HG03139 (cell line): ENCODE measurements at regions not wholly inside any gene's neighbourhood (a gene's known extent, or its start where the extent isn't known, plus 50 kb on each side); places are given as distances from the start of the nearest gene placed in this dataset.
"Not testable (repeated sequence)": the region's sequence is repeated elsewhere in the genome, so short reads cannot be mapped to it uniquely, and the experiment has no call there.

ENCODE experiments used
- ATAC-seq: cut with Tn5 transposase; IDR thresholded peaks from one replicate; pipeline ENCODE4 v1.9.1; 2021; ENCODE audit not compliant: unreplicated experiment

DNA sequence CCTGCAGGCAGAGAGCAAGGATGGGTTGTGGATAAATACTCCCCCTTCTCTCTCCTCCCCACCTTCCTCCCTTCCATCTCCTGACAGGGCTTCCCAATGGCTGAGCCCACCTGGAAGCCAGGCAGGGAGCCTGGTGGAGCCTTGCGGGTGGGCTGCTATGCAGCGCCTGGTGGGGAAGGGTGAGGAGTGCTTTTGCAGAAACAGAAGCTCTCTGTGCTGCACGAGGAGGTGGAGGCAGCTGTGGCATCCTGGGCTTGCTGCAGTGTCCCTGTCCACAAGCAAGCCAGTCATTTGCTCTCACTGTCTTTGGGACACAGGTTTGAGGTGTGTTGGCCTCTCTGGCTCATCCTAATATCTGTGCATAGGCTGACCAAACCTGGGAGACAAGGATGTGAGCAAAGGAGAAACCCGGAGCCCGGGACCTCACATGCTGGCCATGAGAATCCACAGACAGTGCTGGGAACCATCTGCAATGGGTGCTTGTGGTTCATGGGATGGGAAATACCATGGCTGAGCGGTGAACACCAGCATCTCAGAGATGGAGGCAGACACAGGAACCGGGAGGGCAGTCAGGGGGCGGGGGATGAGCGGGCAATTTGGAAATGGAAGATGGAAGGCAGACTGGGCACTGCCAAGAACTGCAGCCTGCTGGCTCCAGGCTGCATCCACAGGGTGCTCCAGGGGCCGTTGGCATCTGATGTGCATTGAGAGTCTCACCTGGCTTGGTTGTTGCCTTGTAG is 364.2 kb downstream of the GLRX3 start:
- no peak for ATAC-seq

DNA sequence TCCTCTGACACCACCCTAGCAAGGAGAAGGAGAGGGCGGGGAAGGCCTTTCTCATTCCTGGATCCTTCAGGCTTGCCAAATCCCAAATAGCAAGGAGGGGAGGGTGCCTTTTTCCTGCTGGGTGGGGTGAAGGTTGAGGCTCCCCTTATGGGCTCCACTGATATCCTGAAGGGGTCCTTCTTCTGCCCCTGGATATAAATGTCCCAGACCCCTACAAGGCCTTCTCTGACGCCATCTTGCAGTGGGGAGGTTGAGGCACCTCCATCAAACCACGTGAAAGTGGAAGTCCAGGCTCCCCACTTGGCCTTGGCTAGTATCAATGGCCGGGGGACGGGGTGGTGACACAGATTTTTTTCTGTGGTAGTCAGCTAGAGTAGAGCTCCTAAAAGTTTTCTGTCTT is 371.3 kb downstream of the GLRX3 start:
- no peak for ATAC-seq

DNA sequence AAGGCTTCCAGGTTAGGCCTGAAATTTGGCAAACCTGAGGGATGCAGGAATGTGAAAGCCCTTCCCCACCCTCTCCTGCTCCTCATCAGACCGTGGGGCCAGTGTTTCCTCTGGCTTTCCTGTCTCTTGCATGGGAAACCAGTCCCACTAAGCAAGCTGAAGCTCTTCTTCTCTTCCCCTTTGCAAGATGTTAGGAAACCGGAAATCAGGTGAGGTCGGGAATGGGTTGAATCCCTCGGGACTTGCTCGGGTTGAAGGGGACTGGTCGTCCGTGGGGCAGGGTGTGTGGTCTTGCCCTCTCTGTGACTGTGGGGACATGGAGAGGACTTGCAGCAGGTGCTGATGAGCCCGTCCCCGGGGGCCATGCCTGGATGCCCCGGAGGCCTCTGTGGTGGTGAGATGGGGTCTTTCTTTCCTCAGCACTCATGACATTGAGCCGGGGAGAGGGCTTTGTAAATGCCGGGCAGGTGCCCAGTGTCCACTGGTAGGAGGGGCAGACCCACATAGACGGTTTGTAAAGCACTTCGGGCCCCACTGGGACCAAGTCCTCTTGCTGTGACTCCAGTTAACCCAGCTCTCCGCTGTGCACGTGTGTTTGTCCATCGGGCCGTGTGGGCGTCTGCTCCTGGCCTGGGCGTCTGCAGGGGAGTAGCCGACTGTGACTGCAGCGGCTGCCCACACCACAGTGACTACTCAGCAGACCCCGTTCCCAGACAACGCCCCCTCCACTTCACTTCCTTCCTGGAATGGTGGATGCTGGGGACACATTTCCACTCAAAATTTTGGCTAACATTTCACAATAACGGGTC is 373.9 kb downstream of the GLRX3 start:
- ATAC-seq = no peak

DNA sequence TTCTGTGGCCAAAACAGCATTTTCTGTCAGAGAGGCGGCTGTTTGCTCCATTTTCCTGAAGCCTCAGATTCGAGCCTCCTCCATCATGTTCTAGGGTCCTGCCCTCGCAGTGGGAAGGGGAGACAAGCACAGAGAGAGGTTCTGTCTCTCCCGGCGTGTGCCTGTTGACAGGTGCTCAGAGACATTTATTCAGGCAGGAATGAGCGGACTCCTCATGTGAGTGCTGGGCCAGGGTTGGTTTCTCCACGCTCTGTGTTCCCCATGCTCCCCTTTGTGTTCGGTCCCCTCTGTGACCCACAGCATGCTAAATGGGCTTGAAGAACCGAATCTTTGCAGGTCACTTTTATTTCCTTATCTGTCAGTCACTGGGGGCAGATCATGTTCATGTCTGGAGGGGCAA is 374.6 kb downstream of the GLRX3 start:
- ATAC-seq = no peak

DNA sequence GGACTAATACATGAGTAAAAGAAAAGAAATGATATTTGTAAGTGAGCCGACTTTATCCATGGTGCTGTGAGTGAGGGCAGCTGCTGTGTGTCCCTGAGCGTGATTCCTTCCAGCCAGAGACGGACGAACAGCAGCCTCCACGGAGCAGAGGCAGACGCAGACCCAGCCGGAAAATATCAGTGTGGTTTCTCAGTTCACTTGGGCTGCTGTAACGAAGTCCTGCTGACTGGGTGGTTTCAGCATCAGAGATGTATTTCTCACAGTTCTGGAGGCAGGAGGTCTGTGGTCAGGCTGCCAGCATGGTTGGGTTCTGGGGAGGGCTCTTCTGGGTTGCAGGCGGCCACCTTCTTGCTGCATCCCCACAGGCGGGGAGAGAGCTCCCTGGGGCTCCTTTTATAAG is 375.6 kb downstream of the GLRX3 start:
- ATAC-seq = no peak

DNA sequence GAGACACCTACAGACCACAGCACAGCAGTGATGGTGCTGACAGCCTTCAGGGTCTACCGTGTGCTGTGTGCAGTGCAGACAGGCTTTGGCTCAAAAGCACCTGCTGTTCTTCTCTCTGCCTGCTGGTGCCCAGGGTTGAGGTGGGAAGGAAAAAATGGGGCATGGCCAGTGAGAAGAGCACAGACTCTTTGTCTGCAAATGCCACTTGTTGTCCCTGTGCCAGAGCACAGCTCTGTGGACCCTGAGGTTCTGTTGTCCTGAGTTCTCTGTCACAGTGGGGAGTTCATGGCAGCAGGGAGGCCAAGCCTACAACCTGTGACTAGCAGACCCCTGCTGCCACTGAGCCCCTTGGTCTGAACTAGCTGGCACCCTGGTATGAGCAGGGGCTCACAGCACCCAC is 376.7 kb downstream of the GLRX3 start:
- no peak for ATAC-seq

DNA sequence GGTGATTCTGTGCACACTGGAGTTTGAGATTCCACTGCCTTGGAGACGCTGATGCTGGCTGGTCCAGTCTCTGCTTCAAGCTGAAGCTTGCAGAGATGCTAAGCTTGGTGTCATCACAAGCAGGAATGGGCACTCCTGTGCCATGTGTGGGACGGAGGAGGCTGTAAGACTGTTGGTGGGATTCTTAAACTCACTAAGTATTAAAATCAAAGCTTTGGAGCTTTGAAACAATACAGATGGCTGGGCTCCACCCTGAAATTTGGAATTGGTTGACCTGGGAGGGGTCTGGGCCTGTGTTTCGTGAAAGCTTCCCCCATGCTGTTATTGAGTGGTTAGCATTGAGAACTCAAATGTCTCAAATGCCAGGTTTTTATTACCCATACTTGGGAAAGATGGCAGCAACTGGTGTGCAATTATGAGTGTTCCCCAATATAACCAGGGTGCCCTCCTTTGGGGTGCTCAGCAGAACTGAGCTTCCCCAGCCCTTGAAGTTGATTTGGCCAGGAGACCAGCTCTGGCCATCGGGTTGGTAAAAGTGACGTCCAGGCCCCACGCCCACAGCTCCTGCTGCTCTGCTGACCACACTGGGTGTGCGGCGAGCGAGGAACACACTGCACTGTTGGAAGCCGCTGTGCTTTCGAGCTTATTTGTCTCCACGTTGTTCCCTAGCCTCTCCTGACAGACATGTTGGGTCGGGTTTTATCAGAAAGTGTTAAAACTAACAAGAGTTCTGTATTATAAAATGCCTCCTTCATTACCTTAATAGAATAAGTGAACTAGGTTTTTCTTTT is 377.7 kb downstream of the GLRX3 start:
- no peak for ATAC-seq

DNA sequence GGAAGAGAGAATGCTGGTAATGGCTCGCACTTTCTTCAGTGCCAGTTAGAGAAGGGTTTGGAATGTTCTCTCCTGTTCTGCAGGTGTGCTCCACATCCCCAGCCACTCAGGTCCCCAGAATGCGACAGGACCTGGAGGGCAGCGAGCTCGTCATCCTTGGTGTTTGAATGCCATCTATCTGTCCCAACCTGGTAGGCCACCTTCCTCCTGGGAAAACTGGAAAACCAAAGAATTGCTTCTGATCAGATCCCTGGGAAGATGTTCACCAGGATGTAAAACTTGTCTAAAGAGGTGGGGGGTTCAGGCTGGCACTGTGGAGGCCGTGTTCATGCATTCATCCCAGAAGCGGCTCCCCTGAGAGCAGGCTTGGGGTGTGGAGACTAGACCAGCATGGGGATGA is 379.5 kb downstream of the GLRX3 start:
- ATAC-seq = no peak

DNA sequence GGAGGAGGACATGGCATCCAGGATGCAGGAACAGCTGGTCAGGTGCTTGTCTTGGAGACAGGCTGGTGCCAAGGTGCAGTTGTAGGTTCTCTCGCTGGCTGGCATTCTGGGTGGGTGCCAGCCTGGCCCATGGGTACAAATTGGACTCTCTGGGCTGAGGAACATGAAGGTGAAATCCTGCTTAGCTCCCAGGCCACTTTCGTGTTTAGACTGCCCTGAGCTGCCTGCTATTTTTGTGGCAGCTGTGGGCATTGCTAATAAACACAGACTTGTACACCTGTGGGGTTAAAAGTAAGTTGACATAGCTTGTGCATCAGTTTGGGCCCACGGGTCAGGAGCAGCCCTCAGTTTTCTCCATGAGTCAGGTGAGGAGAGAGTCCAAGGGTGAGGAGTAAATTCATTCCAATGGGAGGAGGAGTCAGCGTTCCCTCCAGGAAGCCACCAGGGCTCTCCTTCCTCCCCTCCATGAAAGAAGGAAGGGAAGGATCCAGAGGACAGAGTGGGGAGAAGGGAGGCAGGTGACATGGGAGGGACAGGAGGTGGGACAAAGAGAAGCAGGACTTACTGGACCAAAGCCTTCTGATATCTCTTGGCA is 380.0 kb downstream of the GLRX3 start:
- no peak for ATAC-seq

DNA sequence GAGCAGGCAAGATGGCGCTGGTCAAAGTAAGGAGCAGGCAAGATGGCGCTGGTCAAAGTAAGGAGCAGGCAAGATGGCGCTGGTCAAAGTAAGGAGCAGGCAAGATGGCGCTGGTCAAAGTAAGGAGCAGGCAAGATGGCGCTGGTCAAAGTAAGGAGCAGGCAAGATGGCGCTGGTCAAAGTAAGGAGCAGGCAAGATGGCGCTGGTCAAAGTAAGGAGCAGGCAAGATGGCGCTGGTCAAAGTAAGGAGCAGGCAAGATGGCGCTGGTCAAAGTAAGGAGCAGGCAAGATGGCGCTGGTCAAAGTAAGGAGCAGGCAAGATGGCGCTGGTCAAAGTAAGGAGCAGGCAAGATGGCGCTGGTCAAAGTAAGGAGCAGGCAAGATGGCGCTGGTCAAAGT is 382.7 kb downstream of the GLRX3 start:
- ATAC-seq = not testable (repeated sequence)

DNA sequence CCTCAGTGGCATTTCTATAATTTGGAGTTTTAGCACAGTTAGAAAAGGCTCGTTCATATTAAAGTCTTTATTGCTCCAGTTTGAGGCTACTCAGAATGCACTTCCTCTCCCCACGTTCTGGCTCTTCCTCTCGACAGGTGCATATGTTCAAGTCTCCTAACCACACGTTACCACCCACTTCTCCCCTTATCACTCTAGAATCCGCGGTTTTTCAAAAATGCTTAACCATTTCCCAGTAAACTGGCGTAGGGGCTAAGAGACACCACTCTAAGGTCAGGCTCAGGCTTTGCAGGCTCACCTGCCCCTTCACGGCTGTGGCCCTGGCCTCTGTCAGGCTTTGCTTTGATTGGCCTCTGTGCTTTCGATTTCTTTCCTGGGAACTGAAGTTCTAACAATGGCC is 383.6 kb downstream of the GLRX3 start:
- ATAC-seq = no peak

DNA sequence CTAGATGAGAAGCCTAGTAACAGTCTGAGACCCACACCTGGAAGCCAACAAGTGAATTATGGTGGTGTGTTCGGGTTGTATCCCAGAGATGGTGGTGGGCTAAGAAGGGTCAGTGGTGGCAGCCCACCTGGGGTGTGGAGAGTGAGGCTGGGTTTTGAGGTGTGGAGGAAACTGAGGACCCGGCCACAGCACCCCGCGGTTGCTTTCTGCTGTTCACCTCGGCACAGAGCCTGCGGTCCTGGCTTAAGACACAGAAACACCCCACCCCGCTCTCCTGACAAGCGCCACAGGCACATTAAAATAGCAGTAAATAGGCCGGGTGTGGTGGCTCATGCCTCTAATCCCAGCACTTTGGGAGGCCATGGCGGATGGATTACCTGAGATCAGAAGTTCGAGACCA is 395.1 kb downstream of the GLRX3 start:
- ATAC-seq = no peak

DNA sequence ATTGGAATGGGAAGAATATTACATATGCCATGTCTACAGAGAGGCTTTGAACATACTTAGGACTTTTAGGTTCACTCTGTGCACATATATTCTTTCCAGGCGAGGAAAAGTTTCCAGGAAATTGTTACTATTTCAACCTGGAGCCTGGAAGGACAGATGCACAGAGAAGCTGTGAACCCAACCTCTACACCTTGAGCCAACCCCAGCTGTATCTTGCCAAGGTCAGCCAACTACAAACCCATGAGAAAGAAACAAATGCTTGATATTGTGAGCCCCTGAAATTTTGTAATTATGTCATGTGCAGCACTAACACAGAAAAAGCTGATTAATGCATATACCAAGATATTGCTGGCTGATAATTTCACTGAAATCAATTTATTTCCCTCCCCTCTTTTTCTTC is 404.9 kb downstream of the GLRX3 start:
- ATAC-seq = no peak

DNA sequence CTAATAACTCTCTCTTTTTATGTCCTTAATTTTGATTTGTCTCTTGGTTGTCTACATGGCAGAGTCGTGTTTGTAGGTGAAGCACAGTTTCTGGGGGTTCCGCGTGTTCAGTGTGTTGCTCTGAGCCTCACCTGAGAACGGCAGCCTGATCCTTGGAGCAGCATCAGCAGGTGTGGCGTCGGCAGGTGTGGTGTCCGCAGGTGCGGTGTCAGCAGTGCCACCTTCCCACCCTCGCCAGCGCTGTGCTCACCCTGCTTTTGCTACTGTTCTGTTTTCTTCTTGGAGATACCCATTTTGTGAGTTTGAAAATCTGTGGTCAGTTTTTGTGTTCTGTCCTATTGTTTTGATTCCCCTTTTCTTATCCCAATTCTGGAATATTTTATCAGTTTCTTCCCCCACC is 406.6 kb downstream of the GLRX3 start:
- ATAC-seq = no peak

DNA sequence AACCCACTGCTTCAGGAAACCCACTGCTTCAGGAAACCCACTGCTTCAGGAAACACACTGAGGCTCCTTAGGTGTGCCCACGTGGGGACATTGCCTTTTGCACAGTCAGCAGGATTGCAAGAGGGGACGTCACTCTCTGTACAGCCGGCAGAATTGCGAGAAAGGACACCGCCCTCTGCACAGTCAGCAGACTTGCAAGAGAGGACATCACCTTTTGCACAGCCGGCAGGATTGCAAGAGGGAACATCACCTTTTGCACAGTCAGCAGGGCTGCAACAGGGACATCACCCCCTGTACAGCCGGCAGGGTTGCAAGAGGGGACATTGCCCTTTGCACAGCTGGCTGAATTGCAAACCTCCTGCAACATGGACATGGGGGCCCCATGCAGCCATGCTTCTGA is 407.6 kb downstream of the GLRX3 start:
- ATAC-seq = no peak

DNA sequence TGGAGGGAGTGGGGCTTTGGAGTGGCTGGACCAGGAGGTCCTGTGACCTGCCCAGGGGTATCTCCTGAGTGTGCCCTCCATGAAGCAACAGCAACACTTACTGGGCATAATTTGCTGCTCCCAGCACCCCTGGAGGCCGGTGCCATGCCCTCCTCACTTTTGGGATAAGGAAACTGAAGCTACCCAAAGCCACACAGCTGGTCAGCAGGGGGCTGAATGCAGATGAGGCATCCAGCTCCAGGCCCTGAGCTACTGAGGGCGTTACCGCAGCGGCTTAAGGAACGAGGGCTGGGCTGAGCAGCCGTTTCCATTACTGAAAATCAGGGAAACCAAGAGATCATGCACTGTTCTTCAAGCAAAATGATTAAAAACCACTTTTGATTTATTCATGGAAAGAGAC is 408.9 kb downstream of the GLRX3 start:
- no peak for ATAC-seq

DNA sequence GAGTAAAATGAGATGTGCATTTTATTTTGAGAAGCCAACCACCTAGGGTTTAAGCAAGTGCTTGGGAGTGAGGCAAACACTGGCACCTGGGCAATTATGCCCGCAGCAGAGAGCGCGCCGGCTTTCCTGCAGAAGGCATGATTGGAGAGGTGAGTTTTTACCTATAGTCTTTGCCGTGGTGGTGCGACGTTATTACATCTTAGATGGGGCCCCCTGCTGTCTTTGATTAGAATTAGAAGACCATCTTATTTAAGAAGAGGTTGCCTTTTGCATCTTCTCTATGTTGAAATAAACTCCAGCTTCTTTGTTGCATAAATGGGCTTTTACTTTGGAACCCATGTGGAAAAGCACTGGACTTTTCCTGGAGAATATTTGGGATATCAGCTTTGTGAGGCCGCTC is 409.5 kb downstream of the GLRX3 start:
- ATAC-seq = no peak

DNA sequence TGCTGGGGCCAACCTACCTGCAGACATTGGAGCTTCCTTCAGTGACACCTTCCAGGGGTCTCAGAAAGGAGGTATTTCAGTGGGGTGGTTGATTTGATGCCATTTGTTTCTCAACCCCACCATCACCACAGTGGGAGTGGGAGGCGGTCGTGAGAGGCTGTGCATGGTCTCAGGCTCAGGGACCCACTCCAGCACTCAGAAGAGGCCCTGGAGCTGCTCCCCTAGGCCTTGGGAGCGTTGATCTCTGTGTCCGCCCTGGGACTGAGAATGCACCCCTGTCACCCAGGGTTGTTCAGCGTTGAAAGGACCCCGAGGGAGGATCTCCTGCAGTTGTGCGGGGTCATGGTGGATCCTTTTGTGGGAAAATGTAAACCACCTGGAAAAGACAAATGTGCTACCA is 410.6 kb downstream of the GLRX3 start:
- ATAC-seq = no peak

DNA sequence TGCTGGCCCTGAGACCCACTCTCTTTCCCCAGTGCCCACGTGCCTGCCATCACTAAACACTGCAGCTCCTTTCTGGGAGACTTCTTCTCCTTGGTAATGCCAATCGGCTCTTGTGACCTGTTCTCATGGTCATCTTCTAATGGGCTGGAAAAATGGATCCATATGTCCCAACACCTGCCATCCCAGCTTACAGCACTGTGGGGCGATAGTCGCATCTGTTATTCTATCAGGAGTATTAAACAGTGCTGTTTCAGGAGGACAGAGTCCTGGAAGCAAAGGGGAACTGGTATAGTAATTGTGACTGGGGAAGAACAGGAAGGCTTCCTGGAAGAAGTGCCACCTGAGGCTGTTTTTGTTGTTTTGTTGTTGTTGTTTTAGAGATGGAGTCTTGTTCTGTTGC is 411.2 kb downstream of the GLRX3 start:
- no peak for ATAC-seq

DNA sequence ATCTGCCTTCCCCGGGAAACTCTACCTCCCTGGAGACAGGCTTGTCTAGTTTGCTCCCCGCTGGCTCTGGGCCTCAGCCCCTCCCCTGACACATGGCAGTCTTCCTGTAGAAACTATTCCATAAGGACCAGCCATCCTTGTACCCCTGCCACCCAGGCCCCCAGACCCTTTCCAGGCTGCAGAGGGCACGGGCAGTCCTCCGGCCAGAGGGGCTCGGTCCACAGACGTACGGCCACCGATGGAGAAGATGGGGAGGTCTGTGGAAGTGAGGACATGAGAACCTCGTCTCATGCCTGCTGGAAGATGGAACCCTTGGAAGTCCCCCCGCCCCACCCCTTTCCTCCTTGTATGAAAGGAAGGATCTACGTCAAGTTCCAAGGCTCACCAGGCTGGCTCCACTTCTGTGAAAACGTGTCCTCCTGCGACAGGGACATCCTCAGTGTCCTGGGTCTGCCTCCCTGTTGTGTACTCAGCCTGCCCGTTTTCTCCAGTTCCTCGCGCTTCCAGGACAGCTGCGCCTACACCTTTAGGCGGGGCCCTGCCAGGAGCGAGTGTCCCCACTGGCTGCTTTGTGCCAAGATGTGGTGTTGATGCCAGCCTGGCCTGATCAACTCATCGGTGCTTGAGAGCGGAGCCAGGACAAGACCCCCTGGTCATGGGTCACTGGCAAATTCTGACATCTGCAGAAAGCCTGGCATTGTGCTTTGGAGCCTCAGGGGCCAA is 414.9 kb downstream of the GLRX3 start:
- ATAC-seq = no peak

DNA sequence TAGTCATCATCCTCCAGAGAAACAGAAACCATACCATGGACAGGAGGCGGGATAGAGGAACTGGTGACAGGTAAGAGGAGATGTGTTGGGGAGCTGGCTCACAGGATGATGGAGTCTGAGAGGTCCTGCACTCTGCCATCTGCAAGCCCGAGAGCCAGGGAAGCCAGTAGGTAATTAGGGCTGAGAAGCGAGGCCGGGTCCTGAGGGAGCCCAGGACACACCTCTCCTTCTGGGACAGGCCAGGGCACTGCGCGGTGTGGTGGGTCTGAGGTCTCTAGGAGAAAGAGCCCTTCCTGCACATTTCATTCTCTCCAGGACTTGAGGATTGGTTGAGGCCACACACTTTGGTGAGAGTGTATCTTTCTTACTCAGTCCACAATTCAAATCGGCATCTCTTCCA is 415.5 kb downstream of the GLRX3 start:
- no peak for ATAC-seq
